Adrenal gland (tissue), 5 donors: ENCODE measurements at regions not wholly inside any gene's neighbourhood (a gene's known extent, or its start where the extent isn't known, plus 50 kb on each side); places are given as distances from the start of the nearest gene placed in this dataset.

Source experiments
- CTCF ChIP-seq, 6 experiments: fragments of 450-650 bp in 4 of 6; fragments of 200-600 bp in 2 of 6; sonication (generic) in 1 of 6; IDR thresholded peaks; 1 replicate in 5 of 6; 2 replicates in 1 of 6; pipeline versions ENCODE4 v1.5.1 to v1.8.0; 2016 to 2021; ENCODE audit warnings: antibody characterized with exemption in 6 of 6, mild to moderate bottlenecking in 2 of 6, moderate library complexity in 1 of 6
- POLR2A ChIP-seq, 2 donors: fragments of 450-650 bp; IDR thresholded peaks; one replicate each; pipeline ENCODE4 v1.6.1; 2017; ENCODE audit warnings: antibody characterized with exemption in 2 of 2, mild to moderate bottlenecking in 2 of 2, moderate library complexity in 1 of 2
- donor health status: DM: no; HTN: no; CAD: no.

GRCh38 chr5:103346162-103346748, 87.7 kb downstream of the MACIR start:
- no peak for TF ChIP-seq CTCF (IDR thresholded peaks at IDR 0.05)
- no peak for TF ChIP-seq POLR2A (IDR thresholded peaks at IDR 0.05)
